HG03097 (cell line): ENCODE measurements at regions not wholly inside any gene's neighbourhood (a gene's known extent, or its start where the extent isn't known, plus 50 kb on each side); places are given as distances from the start of the nearest gene placed in this dataset.

ENCODE experiments used
- ATAC-seq: cut with Tn5 transposase; IDR thresholded peaks from one replicate; pipeline ENCODE4 v1.9.1; 2021; ENCODE audit not compliant: unreplicated experiment, low FRiP score

GRCh38 chr1:25106976-25107642 is 125.2 kb downstream of the SYF2 start:
- no peak for ATAC-seq

- no peak for ATAC-seq
These were observed 126.0 kb downstream of the SYF2 start for GRCh38 chr1:25106352-25106751.

GRCh38 chr1:25105836-25106235 is 126.5 kb downstream of the SYF2 start:
- no peak for ATAC-seq

- no peak for ATAC-seq
These were observed 127.3 kb downstream of the SYF2 start for GRCh38 chr1:25104932-25105561.

GRCh38 chr1:25103164-25103795 is 129.0 kb downstream of the SYF2 start:
- ATAC-seq = no peak

GRCh38 chr1:25100151-25100833 is 132.0 kb downstream of the SYF2 start:
- ATAC-seq = no peak

GRCh38 chr1:25099343-25099951 is 132.9 kb downstream of the SYF2 start:
- no peak for ATAC-seq

GRCh38 chr1:25098717-25099116 is 133.6 kb downstream of the SYF2 start:
- ATAC-seq = no peak

- ATAC-seq = no peak
These were observed 135.8 kb downstream of the SYF2 start for GRCh38 chr1:25096307-25097150.

GRCh38 chr1:25095635-25096200 is 136.6 kb downstream of the SYF2 start:
- no peak for ATAC-seq

GRCh38 chr1:25094995-25095394 is 137.3 kb downstream of the SYF2 start:
- no peak for ATAC-seq

- no peak for ATAC-seq
These were observed 138.1 kb downstream of the SYF2 start for GRCh38 chr1:25094229-25094628.

- no peak for ATAC-seq
These were observed 140.6 kb downstream of the SYF2 start for GRCh38 chr1:25091658-25092057.

- no peak for ATAC-seq
These were observed 141.4 kb downstream of the SYF2 start for GRCh38 chr1:25090707-25091422.

- ATAC-seq = no peak
These were observed 142.5 kb downstream of the SYF2 start for GRCh38 chr1:25089772-25090171.

GRCh38 chr1:25088946-25089345 is 143.4 kb downstream of the SYF2 start:
- ATAC-seq = no peak

- no peak for ATAC-seq
These were observed 144.1 kb downstream of the SYF2 start for GRCh38 chr1:25088180-25088701.

- no peak for ATAC-seq
These were observed 145.7 kb downstream of the SYF2 start for GRCh38 chr1:25086518-25087079.

GRCh38 chr1:25084407-25084806 is 147.9 kb downstream of the SYF2 start:
- ATAC-seq = no peak
